Lung microvascular endothelial cell (primary cell): ENCODE measurements at regions not wholly inside any gene's neighbourhood (a gene's known extent, or its start where the extent isn't known, plus 50 kb on each side); places are given as distances from the start of the nearest gene placed in this dataset.

Experiments used
- DNase-seq, 2 donors: peaks; one replicate each; pipeline versions ENCODE4 v3.0.0 to v3.0.0-alpha.2; 2010; ENCODE audit warnings: low read depth in 2 of 2

- DNase-seq: no peak
These were observed 355.8 kb downstream of the FSCB start for GRCh38 chr14:44151130-44151820.

- no peak for DNase-seq
These were observed 357.5 kb downstream of the FSCB start for GRCh38 chr14:44149597-44149996.

GRCh38 chr14:44142006-44142405 lies 365.1 kb downstream of the FSCB start:
- DNase-seq: no peak

GRCh38 chr14:44135972-44136371 lies 371.1 kb downstream of the FSCB start:
- no peak for DNase-seq

GRCh38 chr14:44131861-44132260 lies 375.2 kb downstream of the FSCB start:
- DNase-seq: no peak

- DNase-seq: no peak
These were observed 393.0 kb downstream of the FSCB start for GRCh38 chr14:44113769-44114730.

- DNase-seq: no peak
These were observed 394.2 kb downstream of the FSCB start for GRCh38 chr14:44112774-44113460.

- no peak for DNase-seq
These were observed 398.0 kb downstream of the FSCB start for GRCh38 chr14:44109036-44109435.

GRCh38 chr14:44108601-44109000 lies 398.5 kb downstream of the FSCB start:
- no peak for DNase-seq

- no peak for DNase-seq
These were observed 399.9 kb downstream of the FSCB start for GRCh38 chr14:44107156-44107555.

- no peak for DNase-seq
These were observed 407.2 kb downstream of the FSCB start for GRCh38 chr14:44099743-44100488.

- DNase-seq: no peak
These were observed 425.9 kb downstream of the FSCB start for GRCh38 chr14:44081146-44081545.

GRCh38 chr14:44070046-44070445 lies 437.0 kb downstream of the FSCB start:
- no peak for DNase-seq

GRCh38 chr14:44053422-44053821 lies 453.7 kb downstream of the FSCB start:
- DNase-seq: no peak

- no peak for DNase-seq
These were observed 465.4 kb downstream of the FSCB start for GRCh38 chr14:44041700-44042099.

GRCh38 chr14:44040561-44040960 lies 466.5 kb downstream of the FSCB start:
- DNase-seq: no peak

GRCh38 chr14:44036248-44036647 lies 470.8 kb downstream of the FSCB start:
- no peak for DNase-seq

- DNase-seq: no peak
These were observed 471.4 kb downstream of the FSCB start for GRCh38 chr14:44035707-44036106.

- DNase-seq: no peak
These were observed 476.2 kb downstream of the FSCB start for GRCh38 chr14:44030831-44031383.

- no peak for DNase-seq
These were observed 477.1 kb downstream of the FSCB start for GRCh38 chr14:44029933-44030332.

- no peak for DNase-seq
These were observed 479.7 kb downstream of the FSCB start for GRCh38 chr14:44027397-44027796.
